ENCODE measurements at regions not wholly inside any gene's neighbourhood (a gene's known extent, or its start where the extent isn't known, plus 50 kb on each side); places are given as distances from the start of the nearest gene placed in this dataset.

DNA sequence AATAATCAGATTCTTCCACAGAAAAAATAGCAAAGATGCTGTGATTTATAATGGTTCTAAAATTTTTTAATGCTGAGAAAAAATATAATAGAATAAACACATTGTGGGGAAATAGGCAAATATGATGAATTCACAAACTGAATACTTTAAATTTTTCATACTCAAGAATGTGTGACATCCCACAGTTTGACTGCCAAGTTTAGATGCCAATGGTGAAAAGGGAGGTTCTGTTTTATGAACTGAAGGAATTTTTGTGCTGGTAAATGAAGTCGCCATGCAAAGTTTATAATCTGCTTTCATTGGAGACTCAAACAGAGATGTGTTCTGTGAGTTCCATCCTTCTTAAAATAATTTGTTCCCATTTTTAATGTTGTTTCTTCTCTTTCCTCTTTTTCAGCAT lies 367.5 kb upstream of the ADAMTS16 start:
- TF ChIP-seq, protein P1, sequence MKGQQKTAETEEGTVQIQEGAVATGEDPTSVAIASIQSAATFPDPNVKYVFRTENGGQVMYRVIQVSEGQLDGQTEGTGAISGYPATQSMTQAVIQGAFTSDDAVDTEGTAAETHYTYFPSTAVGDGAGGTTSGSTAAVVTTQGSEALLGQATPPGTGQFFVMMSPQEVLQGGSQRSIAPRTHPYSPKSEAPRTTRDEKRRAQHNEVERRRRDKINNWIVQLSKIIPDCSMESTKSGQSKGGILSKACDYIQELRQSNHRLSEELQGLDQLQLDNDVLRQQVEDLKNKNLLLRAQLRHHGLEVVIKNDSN (IDR thresholded peaks at IDR 0.05) = no peak
- TF ChIP-seq TCF12 (IDR thresholded peaks at IDR 0.05; ENCODE audit: low read depth) = no peak
- TF ChIP-seq, protein P2, sequence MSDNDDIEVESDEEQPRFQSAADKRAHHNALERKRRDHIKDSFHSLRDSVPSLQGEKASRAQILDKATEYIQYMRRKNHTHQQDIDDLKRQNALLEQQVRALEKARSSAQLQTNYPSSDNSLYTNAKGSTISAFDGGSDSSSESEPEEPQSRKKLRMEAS (IDR thresholded peaks at IDR 0.05) = no peak

Data from Ishikawa (cell line).